ENCODE measurements at regions not wholly inside any gene's neighbourhood (a gene's known extent, or its start where the extent isn't known, plus 50 kb on each side); places are given as distances from the start of the nearest gene placed in this dataset.

DNA sequence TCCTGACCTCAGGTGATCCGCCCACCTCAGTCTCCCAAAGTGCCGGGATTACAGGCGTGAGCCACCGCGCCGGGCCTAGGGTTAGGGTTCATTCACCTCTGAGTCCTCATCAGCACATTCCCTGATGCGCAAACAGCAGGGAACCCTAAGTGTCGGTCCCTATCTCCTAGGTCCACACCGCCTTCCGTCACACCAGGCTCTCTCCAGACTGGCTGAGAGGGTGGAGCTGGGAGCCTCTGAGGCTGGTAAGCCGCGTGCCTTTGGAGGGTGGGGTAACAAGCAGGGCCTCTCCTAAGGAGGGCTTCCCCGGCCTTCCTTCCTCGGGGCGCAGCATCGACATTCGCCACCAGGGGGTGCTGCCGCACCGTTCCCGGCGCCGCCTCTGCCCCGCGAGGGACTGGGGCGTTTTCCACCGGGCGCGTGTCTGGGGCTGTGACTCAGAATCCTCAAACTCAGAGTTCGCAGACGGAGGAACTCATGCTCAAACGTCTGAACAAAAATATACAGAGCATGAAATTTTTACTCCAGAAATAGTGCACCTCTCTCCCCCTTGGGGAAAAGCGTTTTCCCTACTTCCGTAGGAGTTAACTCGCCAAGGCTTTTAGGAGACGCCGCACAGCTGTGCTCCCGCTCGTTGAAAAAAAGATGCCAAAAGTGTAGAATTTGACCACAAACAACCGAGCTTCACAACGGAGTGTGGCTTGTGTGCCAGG lies 63.9 kb upstream of the ASAP2 start:
- Histone ChIP-seq H3K27me3 (no peaks in the 10 kb centered on the region), H3K9me3 (no peaks in the 10 kb centered on the region), H3K27ac (peak overlapping the region in 3 of 4 donors; percentile 0 to 53 (median 23)), H3K4me3 (peak overlapping the region in 2 of 4 donors; percentile 16 to 30), H3K4me1 (peaks cover 11 to 21% (median 15%) of the 10 kb centered on the region in 4 donors), H3K36me3 (no peaks in the 10 kb centered on the region)
- ATAC-seq (ENCODE audit: low FRiP score in 2 of 2) (peak; percentile 95 to 96), DNase-seq (peak; percentile 88 to 98)
- TF ChIP-seq POLR2A (IDR thresholded peaks at IDR 0.05) (peak in 1 of 4 donors; percentile 9), POLR2AphosphoS5 (IDR thresholded peaks at IDR 0.05) (peak; percentile 61 to 65), EP300 (IDR thresholded peaks at IDR 0.05) (peak in 1 of 4 donors; percentile 4), CTCF (IDR thresholded peaks at IDR 0.05) (peak; percentile 97 to 99 (median 98))
- 13 to 18% methylated on average over 22 to 40 of the region's 40 CpGs for WGBS, 2 donors

- ATAC-seq (ENCODE audit: low FRiP score in 2 of 2), result no peak
- TF ChIP-seq CTCF (IDR thresholded peaks at IDR 0.05), result no peak
- no peak for TF ChIP-seq POLR2A (IDR thresholded peaks at IDR 0.05)
- TF ChIP-seq EP300 (IDR thresholded peaks at IDR 0.05), result no peak
- TF ChIP-seq POLR2AphosphoS5 (IDR thresholded peaks at IDR 0.05), result no peak
- H3K27me3 ChIP-seq, result no peaks in the 10 kb centered on the region
- H3K27ac ChIP-seq, result no peak overlapping the region
- peaks cover 11 to 21% (median 15%) of the 10 kb centered on the region in 4 donors for H3K4me1 ChIP-seq
- H3K4me3 ChIP-seq, result no peak overlapping the region
- no peaks in the 10 kb centered on the region for H3K9me3 ChIP-seq
- H3K36me3 ChIP-seq, result no peaks in the 10 kb centered on the region
- 91% methylated on average over 14 to 15 of the region's 15 CpGs for WGBS, 2 donors
- no peak for DNase-seq
Measured at GRCh38 chr2:9141706-9142460, 64.7 kb upstream of the ASAP2 start.

DNA sequence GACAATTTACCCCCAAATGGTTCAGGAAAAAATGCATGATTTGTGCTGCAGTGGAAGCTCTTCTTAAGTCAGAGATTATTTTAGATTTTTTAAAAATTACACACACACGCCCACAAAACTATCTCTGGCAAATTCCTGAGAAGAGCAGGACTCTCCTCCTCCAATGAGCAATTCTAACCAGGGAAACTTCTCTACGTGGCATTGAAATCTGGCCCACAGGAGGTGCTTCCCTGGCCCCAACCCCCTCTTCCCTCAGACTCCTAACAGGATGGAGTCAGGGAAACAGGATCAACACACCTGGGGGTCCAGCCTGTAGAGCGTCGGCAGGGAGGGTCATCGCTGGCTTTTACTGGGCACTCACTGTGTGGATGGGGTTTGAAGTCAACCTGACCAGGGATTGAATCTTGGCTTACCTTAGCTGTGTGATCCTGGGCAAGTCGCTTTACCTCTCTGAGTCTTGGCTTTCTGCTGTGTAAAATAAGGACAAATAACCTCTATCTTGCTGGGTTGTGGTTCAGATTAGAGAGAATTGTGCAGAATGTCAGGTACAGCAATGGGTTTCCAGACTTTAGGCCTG lies 65.4 kb upstream of the ASAP2 start:
- no peak overlapping the region for H3K27ac ChIP-seq
- H3K27me3 ChIP-seq, result no peaks in the 10 kb centered on the region
- no peak for DNase-seq
- no peak overlapping the region for H3K4me3 ChIP-seq
- H3K4me1 ChIP-seq, result peaks cover 11 to 21% (median 15%) of the 10 kb centered on the region in 4 donors
- no peak for TF ChIP-seq POLR2AphosphoS5 (IDR thresholded peaks at IDR 0.05)
- TF ChIP-seq CTCF (IDR thresholded peaks at IDR 0.05), result no peak
- TF ChIP-seq EP300 (IDR thresholded peaks at IDR 0.05), result no peak
- no peak for TF ChIP-seq POLR2A (IDR thresholded peaks at IDR 0.05)
- 91 to 98% methylated on average over 6 of the region's 6 CpGs for WGBS, 2 donors
- H3K9me3 ChIP-seq, result no peaks in the 10 kb centered on the region
- no peaks in the 10 kb centered on the region for H3K36me3 ChIP-seq
- ATAC-seq (ENCODE audit: low FRiP score in 2 of 2), result no peak

GRCh38 chr2:9140645-9141044 lies 66.0 kb upstream of the ASAP2 start:
- TF ChIP-seq CTCF (IDR thresholded peaks at IDR 0.05) (no peak), EP300 (IDR thresholded peaks at IDR 0.05) (no peak), POLR2A (IDR thresholded peaks at IDR 0.05) (no peak), POLR2AphosphoS5 (IDR thresholded peaks at IDR 0.05) (no peak)
- Histone ChIP-seq H3K36me3 (no peaks in the 10 kb centered on the region), H3K9me3 (no peaks in the 10 kb centered on the region), H3K27me3 (no peaks in the 10 kb centered on the region), H3K4me3 (no peak overlapping the region), H3K27ac (no peak overlapping the region), H3K4me1 (peaks cover 11 to 21% (median 15%) of the 10 kb centered on the region in 4 donors)
- DNase-seq (no peak), ATAC-seq (ENCODE audit: low FRiP score in 2 of 2) (no peak)
- 76 to 90% methylated on average over 7 of the region's 7 CpGs for WGBS, 2 donors

Data from upper lobe of left lung (tissue), 6 donors.